GM23338 (cell line): ENCODE measurements at regions not wholly inside any gene's neighbourhood (a gene's known extent, or its start where the extent isn't known, plus 50 kb on each side); places are given as distances from the start of the nearest gene placed in this dataset.
A peak's percentile ranks its signal among the peaks of the same experiment; 100 is the strongest.

ENCODE experiments used
- ATAC-seq: fragments of 200-7000 bp; cut with Tn5 transposase; 3 replicates; pipeline ENCODE4 v1.9.1; 2020
- DNase-seq: peaks from one replicate; pipeline ENCODE4 v3.0.0-alpha.2; 2015; ENCODE audit warnings: low spot score
- H2AFZ ChIP-seq: fragments of 200-600 bp; sonication (generic); 2 replicates; pipeline ENCODE4 v1.8.0; 2016; ENCODE audit warnings: antibody characterized with exemption, mild to moderate bottlenecking, moderate library complexity
- H3F3A ChIP-seq: fragments of 200-600 bp; sonication (generic); replicated peaks from 2 replicates; pipeline ENCODE4 v1.8.0; 2017; ENCODE audit warnings: antibody characterized with exemption, mixed run types, low read depth
- H3K27ac ChIP-seq: fragments of 200-600 bp; sonication (generic); 2 replicates; pipeline ENCODE4 v1.6.1; 2016; ENCODE audit warnings: low read depth
- H3K27me3 ChIP-seq: fragments of 200-600 bp; sonication (generic); 2 replicates; pipeline ENCODE4 v1.8.0; 2016; ENCODE audit warnings: mild to moderate bottlenecking, mixed run types, moderate library complexity; ENCODE audit not compliant: insufficient read depth
- H3K36me3 ChIP-seq: fragments of 200-600 bp; sonication (generic); 2 replicates; pipeline ENCODE4 v1.8.0; 2016; ENCODE audit warnings: mild to moderate bottlenecking; ENCODE audit not compliant: insufficient read depth
- H3K4me1 ChIP-seq: fragments of 200-600 bp; sonication (generic); 2 replicates; pipeline ENCODE4 v1.8.0; 2016; ENCODE audit warnings: mild to moderate bottlenecking, moderate library complexity; ENCODE audit not compliant: insufficient read depth
- H3K4me2 ChIP-seq: fragments of 200-600 bp; sonication (generic); 2 replicates; pipeline ENCODE4 v1.7.1; 2017; ENCODE audit warnings: mixed run types
- H3K4me3 ChIP-seq: fragments of 200-600 bp; sonication (generic); 2 replicates; pipeline ENCODE4 v1.6.1; 2016; ENCODE audit warnings: mixed run types
- H3K79me2 ChIP-seq: fragments of 200-600 bp; sonication (generic); replicated peaks from 2 replicates; pipeline ENCODE4 v1.8.0; 2017; ENCODE audit warnings: mild to moderate bottlenecking; ENCODE audit not compliant: insufficient read depth
- H3K9me2 ChIP-seq: fragments of 200-600 bp; sonication (generic); 2 replicates; pipeline ENCODE4 v1.8.0; 2017; ENCODE audit not compliant: insufficient read depth
- H4K20me1 ChIP-seq: fragments of 200-600 bp; sonication (generic); replicated peaks from 2 replicates; pipeline ENCODE4 v1.8.0; 2017; ENCODE audit warnings: mild to moderate bottlenecking; ENCODE audit not compliant: insufficient read depth
- H3K27ac Mint-ChIP-seq: 2 replicates; pipeline ENCODE4 v1.8.0; 2020; ENCODE audit warnings: inconsistent platforms, mild to moderate bottlenecking, moderate library complexity, mixed read lengths
- H3K27me3 Mint-ChIP-seq: 3 replicates; pipeline ENCODE4 v1.8.0; 2022; ENCODE audit warnings: low read depth, mild to moderate bottlenecking, moderate library complexity, mixed read lengths, inconsistent platforms; ENCODE audit not compliant: insufficient read depth, poor library complexity
- H3K36me3 Mint-ChIP-seq: 3 replicates; pipeline ENCODE4 v1.8.0; 2021; ENCODE audit warnings: low read depth, mild to moderate bottlenecking, inconsistent platforms, moderate library complexity, mixed read lengths
- H3K4me1 Mint-ChIP-seq: 3 replicates; pipeline ENCODE4 v1.8.0; 2020; ENCODE audit warnings: mild to moderate bottlenecking, inconsistent platforms, mixed read lengths
- H3K4me3 Mint-ChIP-seq: 3 replicates; pipeline ENCODE4 v1.8.0; 2021; ENCODE audit warnings: moderate library complexity, mild to moderate bottlenecking, inconsistent platforms, mixed read lengths
- H3K9me3 Mint-ChIP-seq: 3 replicates; pipeline ENCODE4 v1.8.0; 2020; ENCODE audit warnings: moderate library complexity, mild to moderate bottlenecking, inconsistent platforms, mixed read lengths
- CREB1 ChIP-seq: fragments of 250-450 bp; sonication (Bioruptor Pico); IDR thresholded peaks from 2 replicates; pipeline ENCODE4 v1.5.0; 2020; ENCODE audit warnings: low read depth, mild to moderate bottlenecking, moderate library complexity
- CTCF ChIP-seq, 2 experiments: fragments of 200-600 bp in 1 of 2; sonication (generic) in 1 of 2; conservative IDR thresholded peaks; 2 replicates each; pipeline versions ENCODE4 v1.5.1 to v1.6.1; 2016 to 2017; ENCODE audit warnings: antibody characterized with exemption in 2 of 2, low read depth in 2 of 2, mild to moderate bottlenecking in 2 of 2, moderate library complexity in 1 of 2
- ETS1 ChIP-seq: IDR thresholded peaks from 2 replicates; pipeline ENCODE4 v1.6.1; 2016; ENCODE audit warnings: antibody characterized with exemption
- EZH2 ChIP-seq: fragments of 200-600 bp; sonication (generic); IDR thresholded peaks from one replicate; pipeline ENCODE4 v1.8.0; 2017; ENCODE audit warnings: antibody characterized with exemption, mild to moderate bottlenecking, low read depth; ENCODE audit not compliant: unreplicated experiment
- EZH2phosphoT487 ChIP-seq: fragments of 200-600 bp; sonication (generic); IDR thresholded peaks from one replicate; pipeline ENCODE4 v1.8.1; 2018; ENCODE audit warnings: antibody characterized with exemption; ENCODE audit not compliant: unreplicated experiment
- POLR2AphosphoS5 ChIP-seq: IDR thresholded peaks from 2 replicates; pipeline ENCODE4 v1.6.1; 2016; ENCODE audit warnings: antibody characterized with exemption, low read depth
- REST ChIP-seq: IDR thresholded peaks from one replicate; pipeline ENCODE4 v1.6.1; 2018; ENCODE audit warnings: antibody characterized with exemption; ENCODE audit not compliant: unreplicated experiment
- STAT1 ChIP-seq: IDR thresholded peaks from one replicate; pipeline ENCODE4 v1.6.1; 2016; ENCODE audit warnings: antibody characterized with exemption; ENCODE audit not compliant: unreplicated experiment
- ZNF331 ChIP-seq: fragments of 250-450 bp; sonication (Bioruptor Pico); IDR thresholded peaks from 2 replicates; pipeline ENCODE4 v1.5.0; 2020; ENCODE audit warnings: low read depth, mild to moderate bottlenecking, moderate library complexity

- Mint-ChIP-seq H3K36me3 (no peaks in the 10 kb centered on the region), H3K4me1 (peaks cover 10% of the 10 kb centered on the region), H3K9me3 (no peaks in the 10 kb centered on the region; the same call in 2 of the 3 replicates), H3K27ac (no peak overlapping the region), H3K27me3 (peaks cover 1% of the 10 kb centered on the region), H3K4me3 (no peak overlapping the region)
- no peak for ATAC-seq
- H3K4me2 ChIP-seq, result no peak overlapping the region
- DNase-seq, result no peak
- H3K4me1 ChIP-seq, result peaks cover 14% of the 10 kb centered on the region
- no peaks in the 10 kb centered on the region for H3K27me3 ChIP-seq
- H3K79me2 ChIP-seq, result no peaks in the 10 kb centered on the region
- no peaks in the 10 kb centered on the region for H4K20me1 ChIP-seq
- H3K4me3 ChIP-seq, result no peak overlapping the region
- no peak overlapping the region for H3K27ac ChIP-seq
- H3K9me2 ChIP-seq, result 0 out of 2 replicates have a peak, but pooled peaks cover 7% of the 10 kb centered on the region
- H3F3A ChIP-seq, result no peaks in the 10 kb centered on the region
- H2AFZ ChIP-seq, result peak overlapping the region; percentile 95
- no peaks in the 10 kb centered on the region for H3K36me3 ChIP-seq
- TF ChIP-seq EZH2phosphoT487, result no peak
- TF ChIP-seq REST, result no peak
- no peak for TF ChIP-seq STAT1
Observed at GRCh38 chr7:131265227-131265626, 62.4 kb upstream of the MKLN1 start.

GRCh38 chr7:131267631-131268030 is 60.0 kb upstream of the MKLN1 start:
- H3K4me1 Mint-ChIP-seq, result peaks cover 2% of the 10 kb centered on the region
- H3K9me3 Mint-ChIP-seq, result no peaks in the 10 kb centered on the region; the same call in 2 of the 3 replicates
- H3K27ac Mint-ChIP-seq, result no peak overlapping the region
- no peak for DNase-seq
- Histone ChIP-seq H3K79me2 (no peaks in the 10 kb centered on the region), H3K27me3 (no peaks in the 10 kb centered on the region), H3K4me1 (0 out of 2 replicates have a peak, but pooled peaks cover 4% of the 10 kb centered on the region), H3K9me2 (0 out of 2 replicates have a peak, but pooled peaks cover 7% of the 10 kb centered on the region), H3F3A (no peaks in the 10 kb centered on the region), H2AFZ (no peak overlapping the region), H3K4me3 (no peak overlapping the region), H3K36me3 (no peaks in the 10 kb centered on the region), H3K27ac (no peak overlapping the region), H3K4me2 (no peak overlapping the region), H4K20me1 (no peaks in the 10 kb centered on the region)
- no peak overlapping the region for H3K4me3 Mint-ChIP-seq
- no peak for ATAC-seq
- no peaks in the 10 kb centered on the region for H3K36me3 Mint-ChIP-seq
- TF ChIP-seq ZNF331 (CRISPR knock-in tag) (no peak), POLR2AphosphoS5 (no peak), EZH2 (no peak), ETS1 (no peak), CREB1 (CRISPR knock-in tag) (no peak), CTCF (conservative IDR thresholded peaks at IDR 0.05; ENCODE audit: low read depth in 2 of 2) (no peak), STAT1 (no peak)
- H3K27me3 Mint-ChIP-seq, result no peaks in the 10 kb centered on the region
